ENCODE measurements at regions not wholly inside any gene's neighbourhood (a gene's known extent, or its start where the extent isn't known, plus 50 kb on each side); places are given as distances from the start of the nearest gene placed in this dataset.

GRCh38 chr9:108544866-108545265 is 310.9 kb downstream of the ACTL7B start:
- no peak for TF ChIP-seq CTCF (IDR thresholded peaks at IDR 0.05)
- TF ChIP-seq POLR2A (IDR thresholded peaks at IDR 0.05): no peak
